Chondrocyte (in vitro differentiated cells): ENCODE measurements at regions not wholly inside any gene's neighbourhood (a gene's known extent, or its start where the extent isn't known, plus 50 kb on each side); places are given as distances from the start of the nearest gene placed in this dataset.
"Not testable (repeated sequence)": the region's sequence is repeated elsewhere in the genome, so short reads cannot be mapped to it uniquely, and the experiment has no call there.

Experiments
- DNase-seq: peaks from one replicate; pipeline ENCODE4 v3.0.0; 2021; ENCODE audit warnings: mixed read lengths, low spot score
- H3K27ac Mint-ChIP-seq: one replicate; pipeline ENCODE4 v1.8.0; 2021; ENCODE audit warnings: mild to moderate bottlenecking, moderate library complexity, mixed read lengths; ENCODE audit not compliant: unreplicated experiment
- H3K27me3 Mint-ChIP-seq: 2 replicates; pipeline ENCODE4 v1.8.0; 2021; ENCODE audit warnings: low read depth, mixed read lengths
- H3K36me3 Mint-ChIP-seq: 2 replicates; pipeline ENCODE4 v1.8.0; 2021; ENCODE audit warnings: low read depth, mixed read lengths
- H3K4me1 Mint-ChIP-seq: 2 replicates; pipeline ENCODE4 v1.8.0; 2021; ENCODE audit warnings: low read depth, mild to moderate bottlenecking, mixed read lengths
- H3K4me3 Mint-ChIP-seq: one replicate; pipeline ENCODE4 v1.8.0; 2021; ENCODE audit warnings: mild to moderate bottlenecking, moderate library complexity, mixed read lengths; ENCODE audit not compliant: unreplicated experiment
- H3K9me3 Mint-ChIP-seq: 2 replicates; pipeline ENCODE4 v1.8.0; 2021; ENCODE audit warnings: low read depth, mixed read lengths
- TF ChIP-seq, protein P1 (sequence below): fragments of 200-600 bp; sonication (generic); IDR thresholded peaks from 2 replicates; pipeline ENCODE4 v1.5.0; 2021; ENCODE audit warnings: antibody characterized with exemption, mild to moderate bottlenecking, moderate library complexity

DNA sequence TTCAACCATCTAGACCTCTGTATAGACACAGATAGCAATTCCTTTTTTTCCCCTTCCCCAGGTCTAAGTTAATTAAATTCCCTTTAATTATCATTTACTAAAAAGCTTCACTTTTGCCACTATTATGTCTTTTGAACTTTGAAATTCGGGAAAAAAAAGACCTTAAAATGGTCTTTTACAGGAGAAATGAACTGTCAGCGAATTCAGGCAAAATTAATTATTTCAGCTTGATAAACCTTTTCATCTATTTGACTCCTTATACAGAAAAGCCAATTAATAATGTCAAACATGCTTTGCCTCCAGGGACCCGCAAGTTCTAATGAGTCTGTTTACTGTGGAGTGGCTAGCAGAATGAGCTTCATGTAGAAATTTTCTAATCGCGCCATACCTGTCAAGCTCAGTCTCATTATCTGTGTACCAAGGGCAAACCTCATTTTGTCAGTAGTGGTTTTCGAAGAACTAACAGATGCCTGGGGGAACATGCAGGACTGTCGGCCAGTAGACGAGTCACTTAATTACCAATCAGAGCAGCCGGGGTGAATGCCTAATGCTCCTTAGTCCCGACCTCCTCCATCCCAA lies 287.7 kb downstream of the INSIG2 start:
- no peak overlapping the region for H3K4me3 Mint-ChIP-seq
- H3K36me3 Mint-ChIP-seq, result no peaks in the 10 kb centered on the region
- H3K9me3 Mint-ChIP-seq, result no peaks in the 10 kb centered on the region
- peaks cover 9% of the 10 kb centered on the region for H3K4me1 Mint-ChIP-seq
- no peak for DNase-seq
- H3K27ac Mint-ChIP-seq, result no peak overlapping the region
- TF ChIP-seq, protein P1, sequence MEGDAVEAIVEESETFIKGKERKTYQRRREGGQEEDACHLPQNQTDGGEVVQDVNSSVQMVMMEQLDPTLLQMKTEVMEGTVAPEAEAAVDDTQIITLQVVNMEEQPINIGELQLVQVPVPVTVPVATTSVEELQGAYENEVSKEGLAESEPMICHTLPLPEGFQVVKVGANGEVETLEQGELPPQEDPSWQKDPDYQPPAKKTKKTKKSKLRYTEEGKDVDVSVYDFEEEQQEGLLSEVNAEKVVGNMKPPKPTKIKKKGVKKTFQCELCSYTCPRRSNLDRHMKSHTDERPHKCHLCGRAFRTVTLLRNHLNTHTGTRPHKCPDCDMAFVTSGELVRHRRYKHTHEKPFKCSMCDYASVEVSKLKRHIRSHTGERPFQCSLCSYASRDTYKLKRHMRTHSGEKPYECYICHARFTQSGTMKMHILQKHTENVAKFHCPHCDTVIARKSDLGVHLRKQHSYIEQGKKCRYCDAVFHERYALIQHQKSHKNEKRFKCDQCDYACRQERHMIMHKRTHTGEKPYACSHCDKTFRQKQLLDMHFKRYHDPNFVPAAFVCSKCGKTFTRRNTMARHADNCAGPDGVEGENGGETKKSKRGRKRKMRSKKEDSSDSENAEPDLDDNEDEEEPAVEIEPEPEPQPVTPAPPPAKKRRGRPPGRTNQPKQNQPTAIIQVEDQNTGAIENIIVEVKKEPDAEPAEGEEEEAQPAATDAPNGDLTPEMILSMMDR, result no peak
- peaks cover 14% of the 10 kb centered on the region for H3K27me3 Mint-ChIP-seq

DNA sequence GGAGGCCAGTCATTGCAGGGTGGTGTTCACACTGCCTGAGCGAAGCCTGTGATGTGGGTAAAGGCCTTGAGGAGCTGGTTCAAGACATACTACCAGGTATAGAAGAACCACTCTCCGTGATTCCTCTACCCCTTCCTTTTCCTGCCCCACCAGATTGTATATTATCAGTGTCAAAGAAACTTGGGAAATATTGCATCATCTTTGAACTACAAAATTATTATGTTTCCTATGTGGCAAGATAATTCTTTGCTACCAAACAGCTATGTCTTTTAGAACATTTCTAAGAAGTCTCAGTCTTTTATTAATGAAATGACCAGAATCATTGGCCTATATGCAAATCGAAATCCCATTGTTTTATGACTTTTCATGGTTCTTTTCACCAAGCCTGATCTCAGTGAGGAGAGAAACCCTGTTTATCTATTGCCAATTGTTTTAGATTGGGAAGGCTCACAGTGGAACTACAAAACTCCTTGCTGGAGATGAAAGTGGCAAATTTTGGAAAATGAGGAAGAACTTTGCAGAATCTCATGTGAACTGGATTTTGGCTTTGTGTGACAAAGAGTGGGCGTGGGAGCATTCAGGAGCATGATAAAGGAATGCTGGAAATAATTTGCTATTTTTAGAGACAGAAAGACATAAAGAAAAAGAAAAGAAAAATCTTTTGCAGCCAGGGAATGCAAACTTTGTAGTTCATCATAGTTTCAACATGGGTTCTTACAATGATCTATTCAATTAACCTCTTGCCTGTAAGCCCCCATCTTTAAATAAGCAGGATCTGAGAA lies 286.9 kb downstream of the INSIG2 start:
- H3K36me3 Mint-ChIP-seq, result no peaks in the 10 kb centered on the region
- DNase-seq, result no peak
- H3K27ac Mint-ChIP-seq, result no peak overlapping the region
- no peak overlapping the region for H3K4me3 Mint-ChIP-seq
- peaks cover 9% of the 10 kb centered on the region for H3K4me1 Mint-ChIP-seq
- no peaks in the 10 kb centered on the region for H3K9me3 Mint-ChIP-seq
- TF ChIP-seq, protein P1, result no peak
- peaks cover 15% of the 10 kb centered on the region for H3K27me3 Mint-ChIP-seq

DNA sequence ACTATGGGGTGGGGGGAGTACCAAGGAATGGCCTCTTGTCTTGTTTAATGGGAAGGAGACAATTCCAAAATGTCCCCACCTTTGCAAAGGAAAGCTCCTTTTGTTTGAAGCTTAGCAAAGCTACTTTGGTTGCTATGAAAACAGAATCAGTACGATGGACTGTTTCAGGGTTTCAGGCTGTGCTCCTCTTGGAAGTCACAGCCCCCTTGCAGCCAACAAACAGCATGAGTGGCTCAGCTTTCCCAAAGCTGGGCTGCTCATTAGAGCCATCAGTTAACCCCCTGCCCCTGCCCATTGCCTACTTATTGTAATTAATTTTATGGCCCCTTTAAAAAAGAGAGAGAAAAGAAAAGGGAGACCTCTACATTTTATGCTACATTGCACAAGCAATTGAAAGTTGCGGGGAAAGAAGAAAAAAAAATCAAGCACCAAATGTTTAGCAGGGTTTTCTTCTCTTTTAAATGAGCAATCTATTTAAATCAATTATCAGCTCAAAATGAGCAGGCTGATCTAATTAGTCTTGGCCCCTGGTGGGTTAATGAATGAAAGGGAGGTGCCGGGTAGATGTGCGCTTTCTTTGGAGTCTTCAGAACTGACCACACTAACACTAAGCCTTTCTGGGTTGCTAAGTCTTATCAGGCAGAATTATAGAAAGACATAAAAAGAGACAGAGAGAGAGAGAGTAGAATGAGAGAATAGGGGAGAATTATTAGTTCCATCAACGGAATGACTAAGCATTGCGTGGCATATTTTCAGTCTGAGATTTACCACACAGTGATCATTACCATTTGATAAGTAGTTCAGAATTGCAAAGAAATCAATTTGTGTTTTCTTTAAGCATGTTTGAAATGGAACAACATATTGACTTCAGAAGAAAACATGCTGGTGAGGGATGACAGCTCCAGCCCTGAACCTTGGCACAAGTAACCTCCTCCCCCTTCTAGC lies 284.9 kb downstream of the INSIG2 start:
- Mint-ChIP-seq H3K9me3 (no peaks in the 10 kb centered on the region), H3K36me3 (no peaks in the 10 kb centered on the region), H3K27ac (no peak overlapping the region), H3K27me3 (peaks cover 24% of the 10 kb centered on the region), H3K4me3 (no peak overlapping the region), H3K4me1 (peaks cover 9% of the 10 kb centered on the region)
- TF ChIP-seq, protein P1, result no peak
- DNase-seq, result no peak

DNA sequence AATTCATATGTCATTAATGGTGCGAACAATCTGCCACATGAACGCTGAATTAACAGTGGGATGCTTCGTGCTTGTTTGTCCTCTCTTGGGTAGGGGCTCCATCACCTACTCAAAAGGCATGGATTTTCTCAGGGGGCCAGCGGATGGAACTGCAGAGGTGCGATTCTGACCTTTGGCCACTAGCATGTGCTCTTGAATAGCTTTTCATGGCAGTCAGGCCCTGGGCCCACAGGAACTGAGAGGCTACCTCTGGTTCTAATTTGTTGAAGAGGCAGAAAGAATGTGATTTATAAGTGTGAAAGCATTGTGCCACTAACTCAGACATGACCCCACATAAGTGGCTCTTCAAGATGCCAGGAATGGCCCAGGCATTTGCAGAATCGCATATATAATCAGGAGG lies 283.2 kb downstream of the INSIG2 start:
- Mint-ChIP-seq H3K27me3 (peaks cover 23% of the 10 kb centered on the region), H3K27ac (no peak overlapping the region), H3K9me3 (no peaks in the 10 kb centered on the region), H3K4me3 (no peak overlapping the region), H3K4me1 (peaks cover 9% of the 10 kb centered on the region), H3K36me3 (no peaks in the 10 kb centered on the region)
- TF ChIP-seq, protein P1, result peak; percentile 72
- DNase-seq, result no peak

DNA sequence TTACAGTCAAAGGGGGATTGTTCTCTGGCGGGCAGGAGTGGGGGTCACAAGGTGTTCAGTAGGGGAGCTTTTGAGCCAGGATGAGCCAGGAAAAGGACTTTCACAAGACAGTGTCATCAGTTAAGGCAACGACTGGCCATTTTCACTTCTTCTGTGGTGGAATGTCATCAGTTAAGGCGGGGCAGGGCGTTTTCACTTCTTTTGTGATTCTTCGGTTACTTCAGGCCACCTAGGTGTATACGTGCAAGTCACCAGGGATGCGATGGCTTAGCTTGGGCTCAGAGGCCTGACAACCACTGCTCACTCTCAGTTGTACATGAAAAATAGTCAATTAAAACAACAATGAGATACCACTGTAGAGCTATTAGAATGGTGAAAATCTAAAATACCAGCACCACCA lies 281.2 kb downstream of the INSIG2 start:
- not testable (repeated sequence) for H3K27ac Mint-ChIP-seq, H3K4me3 Mint-ChIP-seq, H3K9me3 Mint-ChIP-seq, H3K4me1 Mint-ChIP-seq, H3K36me3 Mint-ChIP-seq, DNase-seq
- peaks cover 23% of the 10 kb centered on the region for H3K27me3 Mint-ChIP-seq
